HepG2 (cell line): ENCODE measurements at regions not wholly inside any gene's neighbourhood (a gene's known extent, or its start where the extent isn't known, plus 50 kb on each side); places are given as distances from the start of the nearest gene placed in this dataset.

Experiments used
- ATAC-seq: fragments of 200-7000 bp; cut with Tn5 transposase; 3 replicates; pipeline ENCODE4 v1.9.1; 2020; ENCODE audit warnings: mild to moderate bottlenecking, moderate library complexity
- BruUV-seq: library from RNA; stranded (reverse); fragments of 400-500 nt; replicated peaks from 2 replicates; lab custom pipeline; 2021; lab: Mats Ljungman, UMichigan
- CTCF ChIA-PET: fragments of 300-600 bp; formaldehyde crosslinking; extraction: SDS; loops from one replicate; lab custom pipeline; 2021; ENCODE audit warnings: low total read pairs, inconsistent platforms, low intra/inter-chr PET ratio; lab: Yijun Ruan, JAX
- POLR2A ChIA-PET: fragments of 350-600 bp; sonication (Branson Sonifier 250); formaldehyde crosslinking; loops from one replicate; lab custom pipeline; 2020; ENCODE audit warnings: antibody characterized with exemption, inconsistent platforms; lab: Yijun Ruan, JAX
- DNase-seq: peaks from one replicate; pipeline ENCODE4 v3.0.0-alpha.2; 2015; ENCODE audit warnings: low spot score
- FAIRE-seq: peaks from 3 replicates; lab custom pipeline; 2011; peaks lifted over from hg19 to GRCh38; lab: Jason Lieb, UNC
- H2AFZ ChIP-seq: one replicate; pipeline ENCODE4 v1.6.1; 2011; ENCODE audit warnings: low read length, inconsistent platforms
- H3K27ac ChIP-seq: fragments of 300-600 bp; 3 replicates; pipeline ENCODE4 v1.8.0; 2011; ENCODE audit warnings: mixed run types, mild to moderate bottlenecking, mixed read lengths, low read length, inconsistent platforms; ENCODE audit not compliant: insufficient read depth; ENCODE audit errors: extremely low read length
- H3K27me3 ChIP-seq, 2 experiments: fragments of 200-600 bp in 1 of 2; 2 replicates in 1 of 2; 3 replicates in 1 of 2; pipeline versions ENCODE4 v1.6.0 to v1.8.0; 2011; ENCODE audit warnings: low read length in 2 of 2, mild to moderate bottlenecking in 2 of 2, moderate library complexity in 2 of 2, inconsistent platforms in 1 of 2; ENCODE audit not compliant: insufficient read depth in 2 of 2, control insufficient read depth in 1 of 2
- H3K36me3 ChIP-seq, 2 experiments: fragments of 200-600 bp in 1 of 2; replicated peaks in 1 of 2; 2 replicates in 1 of 2; 3 replicates in 1 of 2; pipeline versions ENCODE4 v1.5.1 to v1.8.0; 2011; ENCODE audit warnings: low read length in 2 of 2, inconsistent platforms in 1 of 2; ENCODE audit not compliant: insufficient read depth in 2 of 2, control insufficient read depth in 1 of 2
- H3K4me1 ChIP-seq: 2 replicates; pipeline ENCODE4 v1.5.1; 2012; ENCODE audit warnings: low read length, inconsistent platforms; ENCODE audit not compliant: insufficient read depth
- H3K4me2 ChIP-seq: 2 replicates; pipeline ENCODE4 v1.6.0; 2011; ENCODE audit warnings: low read depth, low read length, inconsistent platforms
- H3K4me3 ChIP-seq, 3 experiments: fragments of 200-600 bp in 1 of 3; sonication (generic), shearing (Covaris generic) in 1 of 3; replicated peaks in 1 of 3; 2 replicates each; pipeline ENCODE4 v1.5.1; 2011 to 2016; ENCODE audit warnings: low read length in 3 of 3, inconsistent platforms in 2 of 3, low read depth in 2 of 3, mild to moderate bottlenecking in 2 of 3, control low read depth in 1 of 3, mixed read lengths in 1 of 3; ENCODE audit not compliant: insufficient read depth in 1 of 3
- H3K79me2 ChIP-seq: one replicate; pipeline ENCODE4 v1.6.1; 2011; ENCODE audit warnings: low read length, inconsistent platforms; ENCODE audit not compliant: insufficient read depth
- H3K9ac ChIP-seq: 2 replicates; pipeline ENCODE4 v1.6.0; 2011; ENCODE audit warnings: mild to moderate bottlenecking, low read depth, low read length, inconsistent platforms; ENCODE audit not compliant: insufficient read depth
- H3K9me3 ChIP-seq: 2 replicates; pipeline ENCODE4 v1.5.1; 2012; ENCODE audit warnings: mild to moderate bottlenecking, low read length
- H4K20me1 ChIP-seq: 2 replicates; pipeline ENCODE4 v1.6.0; 2011; ENCODE audit warnings: inconsistent platforms, mild to moderate bottlenecking, low read length, moderate library complexity; ENCODE audit not compliant: insufficient read depth
- ONECUT2 ChIP-seq: sonication (generic); formaldehyde crosslinking; IDR thresholded peaks from 2 replicates; pipeline ENCODE4 v1.4.0; 2020; ENCODE audit warnings: missing genetic modification reagents
- RFX3 ChIP-seq: IDR thresholded peaks from 2 replicates; pipeline ENCODE4 v1.6.1; 2016; ENCODE audit warnings: missing biosample characterization, missing genetic modification reagents
- WIZ ChIP-seq: sonication (generic); formaldehyde crosslinking; IDR thresholded peaks from 2 replicates; pipeline ENCODE4 v1.5.1; 2020; ENCODE audit warnings: mild to moderate bottlenecking, missing genetic modification reagents
- ZNF101 ChIP-seq: sonication (generic); formaldehyde crosslinking; IDR thresholded peaks from 2 replicates; pipeline ENCODE4 v1.4.0; 2020; ENCODE audit warnings: mild to moderate bottlenecking, low read depth, missing genetic modification reagents, borderline replicate concordance
- ZNF317 ChIP-seq: sonication (generic); formaldehyde crosslinking; IDR thresholded peaks from 2 replicates; pipeline ENCODE4 v1.5.0; 2020; ENCODE audit warnings: mild to moderate bottlenecking, missing genetic modification reagents
- ZNF556 ChIP-seq: sonication (generic); formaldehyde crosslinking; IDR thresholded peaks from 2 replicates; pipeline ENCODE4 v1.4.0; 2020; ENCODE audit warnings: mild to moderate bottlenecking, missing genetic modification reagents, borderline replicate concordance
- WGBS: methylation state at CpG from one replicate; pipeline ENCODE4 v1.1.6; 2017; ENCODE audit warnings: low lambda C conversion rate; 5-methylcytosine and 5-hydroxymethylcytosine counted together
- in situ Hi-C: cut with HindIII; loops from 2 replicates; pipeline ENCODE4 v1.10.0; 2017; ENCODE audit warnings: low pct_unique_long_range_greater_than_20kb; ENCODE audit not compliant: extremely low pct_ligation_motif_present
- intact Hi-C: fragments of 100-400 bp; cut with micrococcal nuclease; formaldehyde crosslinking; loops from one replicate; pipeline ENCODE4 v1.10.0; 2022; ENCODE audit not compliant: unreplicated experiment

- Histone ChIP-seq H3K4me3 (no peak overlapping the region), H3K27ac (no peak overlapping the region), H3K9me3 (no peaks in the 10 kb centered on the region), H3K79me2 (no peaks in the 10 kb centered on the region), H4K20me1 (0 out of 2 replicates have a peak, but pooled peaks cover 4% of the 10 kb centered on the region), H3K4me2 (no peak overlapping the region), H3K27me3 (peaks cover 4 to 54% of the 10 kb centered on the region in 2 experiments; a peak in 3 of 5 replicates), H3K36me3 (no peaks in the 10 kb centered on the region), H3K9ac (no peak overlapping the region), H2AFZ (no peak overlapping the region), H3K4me1 (peaks cover 6% of the 10 kb centered on the region; the same call in 1 of the 2 replicates)
- FAIRE-seq (no peak), DNase-seq (no peak), ATAC-seq (no peak)
- BruUV-seq, result no TSS peak
- CTCF ChIA-PET, result interaction anchor here (2.4 kb wide), 1 partner anchor 51 kb away, joined by 48 read pairs; no protein-coding TSS in a partner anchor
- intact Hi-C loops (no loop called here), in situ Hi-C loops (loop anchor here (5.0 kb wide), 1 partner anchor 50 kb away; no protein-coding TSS in a partner anchor)
- no CpG with 5 or more reads among the region's 2 CpGs for WGBS
- TF ChIP-seq ZNF556 (CRISPR knock-in tag) (no peak), WIZ (CRISPR knock-in tag) (no peak), ZNF101 (CRISPR knock-in tag) (no peak), RFX3 (CRISPR knock-in tag) (no peak)
- POLR2A ChIA-PET, result no interaction called here
These were observed 109.6 kb upstream of the THY1 start for GRCh38 chr11:119532551-119532950.

GRCh38 chr11:119531623-119532022 is 108.7 kb upstream of the THY1 start:
- Histone ChIP-seq H3K27me3 (peaks cover 4 to 53% of the 10 kb centered on the region in 2 experiments; a peak in 3 of 5 replicates), H3K79me2 (no peaks in the 10 kb centered on the region), H3K27ac (no peak overlapping the region), H2AFZ (no peak overlapping the region), H3K4me2 (no peak overlapping the region), H3K9me3 (no peaks in the 10 kb centered on the region), H4K20me1 (0 out of 2 replicates have a peak, but pooled peaks cover 4% of the 10 kb centered on the region), H3K4me3 (no peak overlapping the region), H3K4me1 (peaks cover 6% of the 10 kb centered on the region; the same call in 1 of the 2 replicates), H3K9ac (no peak overlapping the region), H3K36me3 (no peaks in the 10 kb centered on the region)
- no TSS peak for BruUV-seq
- DNase-seq (no peak), ATAC-seq (no peak), FAIRE-seq (no peak)
- intact Hi-C loops, result no loop called here
- ChIA-PET POLR2A (no interaction called here), CTCF (no interaction called here)
- in situ Hi-C loops, result loop anchor here (5.0 kb wide), 1 partner anchor 49 kb away; no protein-coding TSS in a partner anchor
- TF ChIP-seq ONECUT2 (CRISPR knock-in tag) (no peak), ZNF317 (CRISPR knock-in tag) (no peak)
- 10% methylated on average over 2 of the region's 8 CpGs for WGBS
